ENCODE measurements at regions not wholly inside any gene's neighbourhood (a gene's known extent, or its start where the extent isn't known, plus 50 kb on each side); places are given as distances from the start of the nearest gene placed in this dataset.

- H3K4me1 Mint-ChIP-seq: peaks cover 19 to 27% of the 10 kb centered on the region in 2 experiments
- TF ChIP-seq CTCF (conservative IDR thresholded peaks at IDR 0.05): no peak
These were observed 53.9 kb upstream of the MTNR1B start for GRCh38 chr11:92915551-92915950.

More at GRCh38 chr11:92915551-92915950, 53.9 kb upstream of the MTNR1B start:
- H3K9ac ChIP-seq (ENCODE audit: extremely low read depth, insufficient read length, low read length): no peak overlapping the region
- no peak overlapping the region for H3K56ac ChIP-seq (ENCODE audit: insufficient read length, low read depth, low read length)
- H4K91ac ChIP-seq (ENCODE audit: insufficient read length, low read depth, low read length): no peak overlapping the region
- no peaks in the 10 kb centered on the region for H3K79me2 ChIP-seq (ENCODE audit: insufficient read depth, low read length)
- H3K4me1 ChIP-seq (ENCODE audit: insufficient read depth, low read length): peaks cover 4% of the 10 kb centered on the region; the same call in 1 of the 2 replicates
- H2BK12ac ChIP-seq (ENCODE audit: insufficient read length, low read depth, low read length): no peak overlapping the region
- H3K4me2 ChIP-seq (ENCODE audit: insufficient read depth, insufficient read length, low read length): no peak overlapping the region
- no peak overlapping the region for H2AK5ac ChIP-seq (ENCODE audit: insufficient read length, low read length)
- H3K9me3 ChIP-seq (ENCODE audit: control insufficient read depth, low read depth, low read length): no peaks in the 10 kb centered on the region
- H3K27ac ChIP-seq (ENCODE audit: insufficient read length, low read depth, low read length): no peak overlapping the region
- H3K23ac ChIP-seq (ENCODE audit: insufficient read length, low read depth, low read length): no peak overlapping the region
- H3K23me2 ChIP-seq (ENCODE audit: insufficient read length, low read depth, low read length, poor library complexity, severe bottlenecking): no peaks in the 10 kb centered on the region
- no peak overlapping the region for H4K5ac ChIP-seq (ENCODE audit: insufficient read length, low read depth, low read length)
- H3K4me3 Mint-ChIP-seq: no peak overlapping the region
- H2BK120ac ChIP-seq (ENCODE audit: low read depth, low read length, poor library complexity, severe bottlenecking): no peak overlapping the region
- no peak overlapping the region for H4K8ac ChIP-seq (replicated peaks; ENCODE audit: insufficient read length, low read depth, low read length)
- H3K18ac ChIP-seq (ENCODE audit: insufficient read length, low read depth, low read length): no peak overlapping the region
- H3K4ac ChIP-seq (ENCODE audit: low read depth, low read length): no peak overlapping the region
- H2BK5ac ChIP-seq (ENCODE audit: insufficient read length, low read length): no peak overlapping the region
- no peak overlapping the region for H3T11ph ChIP-seq (ENCODE audit: low read length)
- no peaks in the 10 kb centered on the region; the same call in 1 of the 2 replicates for H3K27me3 Mint-ChIP-seq (ENCODE audit: low read depth)
- no peaks in the 10 kb centered on the region for H3K9me3 Mint-ChIP-seq
- H3K79me1 ChIP-seq (ENCODE audit: insufficient read depth, low read depth, low read length, poor library complexity, severe bottlenecking): no peaks in the 10 kb centered on the region
- H3K36me3 Mint-ChIP-seq (ENCODE audit: insufficient read depth in 1 of 3, low read depth in 3 of 3): no peaks in the 10 kb centered on the region
- H2BK20ac ChIP-seq (ENCODE audit: low read depth, low read length, poor library complexity, severe bottlenecking): no peak overlapping the region
- DNase-seq: no peak
- no peak overlapping the region for H2BK15ac ChIP-seq (ENCODE audit: low read depth, low read length)
- no peak overlapping the region for H3K14ac ChIP-seq (ENCODE audit: insufficient read depth, low read length)
- no peak overlapping the region for H2AFZ ChIP-seq (ENCODE audit: low read length)
- H3K27ac Mint-ChIP-seq: no peak overlapping the region
- WGBS (ENCODE audit: extremely low coverage, insufficient read length, low lambda C conversion rate): no CpG with 5 or more reads among the region's 39 CpGs
- no peaks in the 10 kb centered on the region for H3K27me3 ChIP-seq (ENCODE audit: insufficient read depth, low read length)
- no peaks in the 10 kb centered on the region for H4K20me1 ChIP-seq (ENCODE audit: control insufficient read depth, insufficient read depth, insufficient read length)
